Esophagus squamous epithelium (tissue), 5 donors: ENCODE measurements at regions not wholly inside any gene's neighbourhood (a gene's known extent, or its start where the extent isn't known, plus 50 kb on each side); places are given as distances from the start of the nearest gene placed in this dataset.

Experiments
- DNase-seq: peaks from one replicate; lab custom pipeline; 2025; lab: John Stamatoyannopoulos, UW
- H3K27ac ChIP-seq, 4 donors: fragments of 200-600 bp; sonication (generic); one replicate each; pipeline ENCODE4 v1.5.1; 2016 to 2019; ENCODE audit warnings: mild to moderate bottlenecking in 1 of 4
- H3K27me3 ChIP-seq, 4 donors: fragments of 200-600 bp; sonication (generic); 1 replicate in 3 of 4; 2 replicates in 1 of 4; pipeline versions ENCODE4 v1.5.1 to v1.6.0; 2017 to 2021; ENCODE audit warnings: antibody characterized with exemption in 1 of 4
- H3K36me3 ChIP-seq, 3 donors: fragments of 200-600 bp; sonication (generic); one replicate each; pipeline ENCODE4 v1.5.1; 2016 to 2019
- H3K4me1 ChIP-seq, 3 donors: fragments of 200-600 bp; sonication (generic); one replicate each; pipeline ENCODE4 v1.5.1; 2017 to 2019
- H3K4me3 ChIP-seq, 4 donors: fragments of 200-600 bp; sonication (generic); 1 replicate in 3 of 4; 2 replicates in 1 of 4; pipeline ENCODE4 v1.5.1; 2016 to 2019; ENCODE audit warnings: mild to moderate bottlenecking in 2 of 4, moderate library complexity in 1 of 4
- H3K9me3 ChIP-seq, 3 donors: fragments of 200-600 bp; sonication (generic); one replicate each; pipeline ENCODE4 v1.5.1; 2016 to 2019
- POLR2A ChIP-seq, 4 donors: fragments of 450-650 bp; IDR thresholded peaks; one replicate each; pipeline ENCODE4 v1.6.1; 2017; ENCODE audit warnings: antibody characterized with exemption in 4 of 4, mild to moderate bottlenecking in 4 of 4, moderate library complexity in 3 of 4
- WGBS, 2 donors: methylation state at CpG; one replicate each; pipeline ENCODE4 v1.1.5; 2018; 5-methylcytosine and 5-hydroxymethylcytosine counted together
- intact Hi-C: fragments of 100-400 bp; cut with DNase I; formaldehyde crosslinking; loops from one replicate; pipeline ENCODE4 v1.15.0; 2022
- TF ChIP-seq, protein P1 (sequence below), 6 experiments: fragments of 450-650 bp in 4 of 6; fragments of 200-600 bp in 2 of 6; sonication (generic) in 2 of 6; IDR thresholded peaks; one replicate each; pipeline ENCODE4 v1.5.1; 2016 to 2019; ENCODE audit warnings: antibody characterized with exemption in 6 of 6, mild to moderate bottlenecking in 4 of 6, moderate library complexity in 4 of 6
- donor health status: DM: yes; HTN: yes; CAD: no.

GRCh38 chr4:140212194-140212593 is 58.2 kb upstream of the MAML3 start:
- DNase-seq: no peak
- peaks cover 0 to 17% (median 0%) of the 10 kb centered on the region in 3 donors for H3K4me1 ChIP-seq
- no peak for TF ChIP-seq POLR2A (IDR thresholded peaks at IDR 0.05)
- TF ChIP-seq, protein P1, sequence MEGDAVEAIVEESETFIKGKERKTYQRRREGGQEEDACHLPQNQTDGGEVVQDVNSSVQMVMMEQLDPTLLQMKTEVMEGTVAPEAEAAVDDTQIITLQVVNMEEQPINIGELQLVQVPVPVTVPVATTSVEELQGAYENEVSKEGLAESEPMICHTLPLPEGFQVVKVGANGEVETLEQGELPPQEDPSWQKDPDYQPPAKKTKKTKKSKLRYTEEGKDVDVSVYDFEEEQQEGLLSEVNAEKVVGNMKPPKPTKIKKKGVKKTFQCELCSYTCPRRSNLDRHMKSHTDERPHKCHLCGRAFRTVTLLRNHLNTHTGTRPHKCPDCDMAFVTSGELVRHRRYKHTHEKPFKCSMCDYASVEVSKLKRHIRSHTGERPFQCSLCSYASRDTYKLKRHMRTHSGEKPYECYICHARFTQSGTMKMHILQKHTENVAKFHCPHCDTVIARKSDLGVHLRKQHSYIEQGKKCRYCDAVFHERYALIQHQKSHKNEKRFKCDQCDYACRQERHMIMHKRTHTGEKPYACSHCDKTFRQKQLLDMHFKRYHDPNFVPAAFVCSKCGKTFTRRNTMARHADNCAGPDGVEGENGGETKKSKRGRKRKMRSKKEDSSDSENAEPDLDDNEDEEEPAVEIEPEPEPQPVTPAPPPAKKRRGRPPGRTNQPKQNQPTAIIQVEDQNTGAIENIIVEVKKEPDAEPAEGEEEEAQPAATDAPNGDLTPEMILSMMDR (IDR thresholded peaks at IDR 0.05): no peak
- H3K4me3 ChIP-seq: no peak overlapping the region
- 68 to 95% methylated on average over 2 of the region's 2 CpGs for WGBS, 2 donors
- intact Hi-C loops: no loop called here
- H3K27me3 ChIP-seq: no peaks in the 10 kb centered on the region
- H3K27ac ChIP-seq: no peak overlapping the region
- H3K9me3 ChIP-seq: no peaks in the 10 kb centered on the region
- no peaks in the 10 kb centered on the region for H3K36me3 ChIP-seq

GRCh38 chr4:140211693-140212092 is 57.7 kb upstream of the MAML3 start:
- Histone ChIP-seq H3K4me1 (peaks cover 0 to 17% (median 0%) of the 10 kb centered on the region in 3 donors), H3K9me3 (no peaks in the 10 kb centered on the region), H3K27ac (no peak overlapping the region), H3K27me3 (no peaks in the 10 kb centered on the region), H3K36me3 (no peaks in the 10 kb centered on the region), H3K4me3 (no peak overlapping the region)
- intact Hi-C loops: no loop called here
- DNase-seq: no peak
- WGBS, 2 donors: 71 to 75% methylated on average over 2 of the region's 2 CpGs
- TF ChIP-seq, protein P1 (IDR thresholded peaks at IDR 0.05): no peak
- TF ChIP-seq POLR2A (IDR thresholded peaks at IDR 0.05): no peak

- DNase-seq: no peak
- H3K36me3 ChIP-seq: no peaks in the 10 kb centered on the region
- no peak overlapping the region for H3K4me3 ChIP-seq
- H3K27me3 ChIP-seq: no peaks in the 10 kb centered on the region
- no peaks in the 10 kb centered on the region for H3K9me3 ChIP-seq
- TF ChIP-seq, protein P1 (IDR thresholded peaks at IDR 0.05): no peak
- TF ChIP-seq POLR2A (IDR thresholded peaks at IDR 0.05): no peak
- no peak overlapping the region for H3K27ac ChIP-seq
- intact Hi-C loops: no loop called here
- H3K4me1 ChIP-seq: peaks cover 0 to 17% (median 0%) of the 10 kb centered on the region in 3 donors
Measured at GRCh38 chr4:140211161-140211560, 57.2 kb upstream of the MAML3 start.

- Histone ChIP-seq H3K9me3 (no peaks in the 10 kb centered on the region), H3K4me1 (peaks cover 0 to 14% (median 0%) of the 10 kb centered on the region in 3 donors), H3K27me3 (no peaks in the 10 kb centered on the region), H3K27ac (no peak overlapping the region), H3K4me3 (no peak overlapping the region), H3K36me3 (no peaks in the 10 kb centered on the region)
- DNase-seq: no peak
- WGBS, 2 donors: 80 to 100% methylated on average over 1 of the region's 1 CpG
- intact Hi-C loops: no loop called here
- TF ChIP-seq POLR2A (IDR thresholded peaks at IDR 0.05): no peak
- TF ChIP-seq, protein P1 (IDR thresholded peaks at IDR 0.05): no peak
Measured at GRCh38 chr4:140208921-140209320, 54.9 kb upstream of the MAML3 start.
